ENCODE measurements at regions not wholly inside any gene's neighbourhood (a gene's known extent, or its start where the extent isn't known, plus 50 kb on each side); places are given as distances from the start of the nearest gene placed in this dataset.

- WGBS, 2 experiments (ENCODE audit: low coverage in 1 of 2, low lambda C conversion rate in 2 of 2, missing lambda C conversion rate in 2 of 2), result 35 to 48% methylated on average over 5 of the region's 5 CpGs
- Histone ChIP-seq H2AFZ (no peak overlapping the region), H3K9me3 (ENCODE audit: low read depth) (no peaks in the 10 kb centered on the region), H3K9ac (no peak overlapping the region), H4K20me1 (ENCODE audit: insufficient read depth) (no peaks in the 10 kb centered on the region), H3K27me3 (replicated peaks; ENCODE audit: insufficient read depth) (no peaks in the 10 kb centered on the region), H3F3A (ENCODE audit: insufficient read depth) (no peaks in the 10 kb centered on the region), H3K27ac (no peak overlapping the region), H3K79me2 (ENCODE audit: insufficient read depth) (no peaks in the 10 kb centered on the region), H3K36me3 (ENCODE audit: low read depth) (no peaks in the 10 kb centered on the region), H3K4me1 (ENCODE audit: insufficient read depth) (no peaks in the 10 kb centered on the region), H3K4me2 (ENCODE audit: unreplicated experiment) (no peak overlapping the region), H3K9me2 (ENCODE audit: insufficient read depth) (no peaks in the 10 kb centered on the region), H3K4me3 (no peak overlapping the region)
- no peak for DNase-seq
- TF ChIP-seq EZH2phosphoT487 (IDR thresholded peaks at IDR 0.05; ENCODE audit: insufficient read depth, low read depth) (no peak), EZH2 (IDR thresholded peaks at IDR 0.05; ENCODE audit: insufficient read depth, poor library complexity, severe bottlenecking) (no peak)
- in situ Hi-C loops (cut with MboI), result no loop called here
Measured at GRCh38 chr12:108037960-108038359, 91.1 kb upstream of the WSCD2 start.

GRCh38 chr12:108039794-108040193 is 89.3 kb upstream of the WSCD2 start:
- Histone ChIP-seq H3K9me2 (ENCODE audit: insufficient read depth) (no peaks in the 10 kb centered on the region), H3K27me3 (replicated peaks; ENCODE audit: insufficient read depth) (no peaks in the 10 kb centered on the region), H3K79me2 (ENCODE audit: insufficient read depth) (no peaks in the 10 kb centered on the region), H3F3A (ENCODE audit: insufficient read depth) (no peaks in the 10 kb centered on the region), H3K4me1 (ENCODE audit: insufficient read depth) (no peaks in the 10 kb centered on the region), H3K4me2 (ENCODE audit: unreplicated experiment) (no peak overlapping the region), H4K20me1 (ENCODE audit: insufficient read depth) (no peaks in the 10 kb centered on the region), H3K36me3 (ENCODE audit: low read depth) (no peaks in the 10 kb centered on the region), H3K9ac (no peak overlapping the region), H2AFZ (no peak overlapping the region), H3K9me3 (ENCODE audit: low read depth) (no peaks in the 10 kb centered on the region), H3K27ac (no peak overlapping the region), H3K4me3 (no peak overlapping the region)
- 61 to 72% methylated on average over 4 of the region's 4 CpGs for WGBS, 2 experiments (ENCODE audit: low coverage in 1 of 2, low lambda C conversion rate in 2 of 2, missing lambda C conversion rate in 2 of 2)
- DNase-seq, result no peak
- TF ChIP-seq EZH2 (IDR thresholded peaks at IDR 0.05; ENCODE audit: insufficient read depth, poor library complexity, severe bottlenecking) (no peak), EZH2phosphoT487 (IDR thresholded peaks at IDR 0.05; ENCODE audit: insufficient read depth, low read depth) (no peak)
- in situ Hi-C loops (cut with MboI), result no loop called here

GRCh38 chr12:108040947-108041346 is 88.1 kb upstream of the WSCD2 start:
- no peak overlapping the region for H3K27ac ChIP-seq
- no peaks in the 10 kb centered on the region for H3K4me1 ChIP-seq (ENCODE audit: insufficient read depth)
- no peak overlapping the region for H2AFZ ChIP-seq
- no peaks in the 10 kb centered on the region for H3K79me2 ChIP-seq (ENCODE audit: insufficient read depth)
- no peaks in the 10 kb centered on the region for H3K9me3 ChIP-seq (ENCODE audit: low read depth)
- in situ Hi-C loops (cut with MboI), result no loop called here
- no peak for TF ChIP-seq EZH2phosphoT487 (IDR thresholded peaks at IDR 0.05; ENCODE audit: insufficient read depth, low read depth)
- TF ChIP-seq EZH2 (IDR thresholded peaks at IDR 0.05; ENCODE audit: insufficient read depth, poor library complexity, severe bottlenecking), result no peak
- no peak overlapping the region for H3K4me2 ChIP-seq (ENCODE audit: unreplicated experiment)
- H3K36me3 ChIP-seq (ENCODE audit: low read depth), result no peaks in the 10 kb centered on the region
- DNase-seq, result no peak
- WGBS, 2 experiments (ENCODE audit: low coverage in 1 of 2, low lambda C conversion rate in 2 of 2, missing lambda C conversion rate in 2 of 2), result 21 to 27% methylated on average over 2 of the region's 2 CpGs
- H3K27me3 ChIP-seq (replicated peaks; ENCODE audit: insufficient read depth), result no peaks in the 10 kb centered on the region
- H3K4me3 ChIP-seq, result no peak overlapping the region
- H3K9me2 ChIP-seq (ENCODE audit: insufficient read depth), result no peaks in the 10 kb centered on the region
- no peak overlapping the region for H3K9ac ChIP-seq
- H4K20me1 ChIP-seq (ENCODE audit: insufficient read depth), result no peaks in the 10 kb centered on the region
- H3F3A ChIP-seq (ENCODE audit: insufficient read depth), result no peaks in the 10 kb centered on the region

- no peaks in the 10 kb centered on the region for H3F3A ChIP-seq (ENCODE audit: insufficient read depth)
- no peaks in the 10 kb centered on the region for H3K79me2 ChIP-seq (ENCODE audit: insufficient read depth)
- no peaks in the 10 kb centered on the region for H4K20me1 ChIP-seq (ENCODE audit: insufficient read depth)
- H3K4me1 ChIP-seq (ENCODE audit: insufficient read depth), result no peaks in the 10 kb centered on the region
- no peak overlapping the region for H3K27ac ChIP-seq
- H3K9ac ChIP-seq, result no peak overlapping the region
- DNase-seq, result no peak
- no peaks in the 10 kb centered on the region for H3K36me3 ChIP-seq (ENCODE audit: low read depth)
- no peaks in the 10 kb centered on the region for H3K27me3 ChIP-seq (replicated peaks; ENCODE audit: insufficient read depth)
- TF ChIP-seq EZH2phosphoT487 (IDR thresholded peaks at IDR 0.05; ENCODE audit: insufficient read depth, low read depth) (no peak), EZH2 (IDR thresholded peaks at IDR 0.05; ENCODE audit: insufficient read depth, poor library complexity, severe bottlenecking) (no peak)
- no peaks in the 10 kb centered on the region for H3K9me2 ChIP-seq (ENCODE audit: insufficient read depth)
- H2AFZ ChIP-seq, result no peak overlapping the region
- in situ Hi-C loops (cut with MboI), result no loop called here
- no peak overlapping the region for H3K4me3 ChIP-seq
- no peak overlapping the region for H3K4me2 ChIP-seq (ENCODE audit: unreplicated experiment)
- 15 to 16% methylated on average over 3 of the region's 3 CpGs for WGBS, 2 experiments (ENCODE audit: low coverage in 1 of 2, low lambda C conversion rate in 2 of 2, missing lambda C conversion rate in 2 of 2)
- H3K9me3 ChIP-seq (ENCODE audit: low read depth), result no peaks in the 10 kb centered on the region
Measured at GRCh38 chr12:108043286-108043685, 85.8 kb upstream of the WSCD2 start.

Measured in GM23248 (cell line).